Suprapubic skin (tissue), 4 donors: ENCODE measurements at regions not wholly inside any gene's neighbourhood (a gene's known extent, or its start where the extent isn't known, plus 50 kb on each side); places are given as distances from the start of the nearest gene placed in this dataset.

Experiments
- CTCF ChIP-seq, 2 donors: fragments of 200-600 bp in 1 of 2; fragments of 450-650 bp in 1 of 2; sonication (generic) in 1 of 2; IDR thresholded peaks; one replicate each; pipeline ENCODE4 v1.5.1; 2016 to 2019; ENCODE audit warnings: antibody characterized with exemption in 2 of 2, mild to moderate bottlenecking in 1 of 2, moderate library complexity in 1 of 2
- EP300 ChIP-seq: sonication (generic); formaldehyde crosslinking; IDR thresholded peaks from one replicate; pipeline ENCODE4 v1.6.1; 2017; ENCODE audit warnings: antibody characterized with exemption
- POLR2A ChIP-seq, 2 donors: fragments of 450-650 bp; IDR thresholded peaks; one replicate each; pipeline ENCODE4 v1.6.1; 2017; ENCODE audit warnings: antibody characterized with exemption in 2 of 2, mild to moderate bottlenecking in 2 of 2, moderate library complexity in 2 of 2
- POLR2AphosphoS5 ChIP-seq, 3 donors: sonication (generic); formaldehyde crosslinking; IDR thresholded peaks; one replicate each; pipeline ENCODE4 v1.6.1; 2017; ENCODE audit warnings: antibody characterized with exemption in 3 of 3

DNA sequence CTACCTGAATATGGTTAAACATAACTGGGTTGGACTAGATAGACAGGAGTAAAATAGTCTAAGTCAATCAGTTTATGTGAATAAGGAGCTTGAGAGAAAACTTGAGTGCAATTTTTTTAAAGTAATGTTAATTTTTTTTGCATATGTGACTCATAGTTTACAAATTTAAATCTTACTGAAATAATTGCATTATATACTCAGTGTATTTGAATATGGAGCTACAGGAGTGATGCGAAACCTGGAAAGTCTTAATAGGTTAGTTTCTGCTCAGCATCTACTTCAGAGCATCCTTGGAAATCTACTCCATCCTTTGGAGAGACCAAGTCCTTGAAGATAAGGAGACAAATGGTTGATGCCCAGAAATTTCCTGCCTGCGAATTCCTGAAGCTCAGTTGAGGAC, 318.8 kb upstream of the NXPH2 start:
- TF ChIP-seq CTCF (IDR thresholded peaks at IDR 0.05) (no peak), POLR2A (IDR thresholded peaks at IDR 0.05) (no peak), POLR2AphosphoS5 (IDR thresholded peaks at IDR 0.05) (no peak), EP300 (no peak)
